HG02885 (cell line): ENCODE measurements at regions not wholly inside any gene's neighbourhood (a gene's known extent, or its start where the extent isn't known, plus 50 kb on each side); places are given as distances from the start of the nearest gene placed in this dataset.
A peak's percentile ranks its signal among the peaks of the same experiment; 100 is the strongest.

Source experiments
- ATAC-seq: cut with Tn5 transposase; IDR thresholded peaks from one replicate; pipeline ENCODE4 v1.9.1; 2021; ENCODE audit warnings: mild to moderate bottlenecking; ENCODE audit not compliant: unreplicated experiment, poor library complexity

- no peak for ATAC-seq
Observed at GRCh38 chr6:121499666-121500065, 64.2 kb downstream of the GJA1 start.

- no peak for ATAC-seq
Observed at GRCh38 chr6:121503589-121503991, 68.1 kb downstream of the GJA1 start.

GRCh38 chr6:121504227-121504626 is 68.8 kb downstream of the GJA1 start:
- peak; percentile 74 for ATAC-seq

- no peak for ATAC-seq
Observed at GRCh38 chr6:121505284-121505683, 69.8 kb downstream of the GJA1 start.

GRCh38 chr6:121506761-121507754 is 71.6 kb downstream of the GJA1 start:
- no peak for ATAC-seq

- no peak for ATAC-seq
Observed at GRCh38 chr6:121510568-121511177, 75.2 kb downstream of the GJA1 start.

GRCh38 chr6:121515630-121516265 is 80.3 kb downstream of the GJA1 start:
- ATAC-seq: no peak

GRCh38 chr6:121516331-121516730 is 80.9 kb downstream of the GJA1 start:
- ATAC-seq: no peak

GRCh38 chr6:121520337-121521163 is 85.1 kb downstream of the GJA1 start:
- ATAC-seq: no peak

GRCh38 chr6:121521164-121521555 is 85.7 kb downstream of the GJA1 start:
- no peak for ATAC-seq

GRCh38 chr6:121522265-121522664 is 86.8 kb downstream of the GJA1 start:
- no peak for ATAC-seq

- no peak for ATAC-seq
Observed at GRCh38 chr6:121522771-121523386, 87.4 kb downstream of the GJA1 start.

- no peak for ATAC-seq
Observed at GRCh38 chr6:121523628-121524027, 88.2 kb downstream of the GJA1 start.

- no peak for ATAC-seq
Observed at GRCh38 chr6:121526282-121526681, 90.8 kb downstream of the GJA1 start.

GRCh38 chr6:121531658-121532169 is 96.3 kb downstream of the GJA1 start:
- no peak for ATAC-seq

- ATAC-seq: no peak
Observed at GRCh38 chr6:121533321-121533841, 97.9 kb downstream of the GJA1 start.

GRCh38 chr6:121535777-121536176 is 100.3 kb downstream of the GJA1 start:
- ATAC-seq: no peak

- no peak for ATAC-seq
Observed at GRCh38 chr6:121536345-121536744, 100.9 kb downstream of the GJA1 start.

- no peak for ATAC-seq
Observed at GRCh38 chr6:121539439-121539838, 104.0 kb downstream of the GJA1 start.
